ENCODE measurements at regions not wholly inside any gene's neighbourhood (a gene's known extent, or its start where the extent isn't known, plus 50 kb on each side); places are given as distances from the start of the nearest gene placed in this dataset.

GRCh38 chr18:42192251-42193248 lies 237.5 kb downstream of the PIK3C3 start:
- Histone ChIP-seq H3K27ac (ENCODE audit: control insufficient read depth, insufficient read depth, low read length) (no peak overlapping the region), H2AFZ (ENCODE audit: control insufficient read depth, low read length) (no peak overlapping the region), H3K9ac (ENCODE audit: control insufficient read depth, extremely low read depth, insufficient read depth, low read length) (no peak overlapping the region), H3K4me3 (ENCODE audit: control insufficient read depth in 2 of 3, extremely low read depth in 1 of 3, insufficient read depth in 2 of 3, low read depth in 1 of 3, low read length in 3 of 3) (no peak overlapping the region), H3K9me1 (ENCODE audit: control insufficient read depth, extremely low read depth, insufficient read depth, low read length) (no peaks in the 10 kb centered on the region), H4K20me1 (ENCODE audit: control insufficient read depth, extremely low read depth, insufficient read depth, low read length) (no peaks in the 10 kb centered on the region), H3K4me2 (ENCODE audit: control insufficient read depth, extremely low read depth, insufficient read depth, low read depth, low read length) (no peak overlapping the region), H3K27me3 (ENCODE audit: control insufficient read depth, extremely low read depth, insufficient read depth, low read length) (no peaks in the 10 kb centered on the region), H3K79me2 (ENCODE audit: control insufficient read depth, insufficient read depth, low read length) (no peaks in the 10 kb centered on the region), H3K4me1 (ENCODE audit: control insufficient read depth, extremely low read depth, insufficient read depth, low read length) (no peaks in the 10 kb centered on the region), H3K36me3 (ENCODE audit: control insufficient read depth in 2 of 2, extremely low read depth in 1 of 2, insufficient read depth in 2 of 2, low read length in 2 of 2) (no peaks in the 10 kb centered on the region), H3K9me3 (ENCODE audit: control insufficient read depth, low read depth, low read length) (no peaks in the 10 kb centered on the region)
- no peak for DNase-seq (ENCODE audit: low read depth, low spot score)
- dilution Hi-C loops (cut with MboI; ENCODE audit: extremely low pct_ligation_motif_present, low sequenced_read_pairs): no loop called here
- no peak for FAIRE-seq
- TF ChIP-seq CTCF (optimal IDR thresholded peaks at IDR 0.05 in 1 of 3, IDR thresholded peaks at IDR 0.05 in 1 of 3, conservative IDR thresholded peaks at IDR 0.05 in 1 of 3; ENCODE audit: extremely low read depth in 1 of 3, insufficient read depth in 2 of 3, low read length in 3 of 3): no peak
- TF ChIP-seq EZH2 (IDR thresholded peaks at IDR 0.05; ENCODE audit: low read length): no peak

- no peaks in the 10 kb centered on the region for H3K4me1 ChIP-seq (ENCODE audit: control insufficient read depth, extremely low read depth, insufficient read depth, low read length)
Measured at GRCh38 chr18:42196651-42197050, 241.6 kb downstream of the PIK3C3 start.

More at GRCh38 chr18:42196651-42197050, 241.6 kb downstream of the PIK3C3 start:
- dilution Hi-C loops (cut with MboI; ENCODE audit: extremely low pct_ligation_motif_present, low sequenced_read_pairs): no loop called here
- no peak for FAIRE-seq
- TF ChIP-seq EZH2 (IDR thresholded peaks at IDR 0.05; ENCODE audit: low read length) (no peak), CTCF (optimal IDR thresholded peaks at IDR 0.05 in 1 of 3, IDR thresholded peaks at IDR 0.05 in 1 of 3, conservative IDR thresholded peaks at IDR 0.05 in 1 of 3; ENCODE audit: extremely low read depth in 1 of 3, insufficient read depth in 2 of 3, low read length in 3 of 3) (no peak)
- no peaks in the 10 kb centered on the region for H3K27me3 ChIP-seq (ENCODE audit: control insufficient read depth, extremely low read depth, insufficient read depth, low read length)
- H3K4me3 ChIP-seq (ENCODE audit: control insufficient read depth in 2 of 3, extremely low read depth in 1 of 3, insufficient read depth in 2 of 3, low read depth in 1 of 3, low read length in 3 of 3): no peak overlapping the region
- DNase-seq (ENCODE audit: low read depth, low spot score): no peak
- no peak overlapping the region for H3K27ac ChIP-seq (ENCODE audit: control insufficient read depth, insufficient read depth, low read length)
- no peak overlapping the region for H3K9ac ChIP-seq (ENCODE audit: control insufficient read depth, extremely low read depth, insufficient read depth, low read length)
- H3K9me1 ChIP-seq (ENCODE audit: control insufficient read depth, extremely low read depth, insufficient read depth, low read length): no peaks in the 10 kb centered on the region
- H3K36me3 ChIP-seq (ENCODE audit: control insufficient read depth in 2 of 2, extremely low read depth in 1 of 2, insufficient read depth in 2 of 2, low read length in 2 of 2): no peaks in the 10 kb centered on the region
- H3K4me2 ChIP-seq (ENCODE audit: control insufficient read depth, extremely low read depth, insufficient read depth, low read depth, low read length): no peak overlapping the region
- H3K9me3 ChIP-seq (ENCODE audit: control insufficient read depth, low read depth, low read length): no peaks in the 10 kb centered on the region
- H4K20me1 ChIP-seq (ENCODE audit: control insufficient read depth, extremely low read depth, insufficient read depth, low read length): no peaks in the 10 kb centered on the region
- H2AFZ ChIP-seq (ENCODE audit: control insufficient read depth, low read length): no peak overlapping the region
- H3K79me2 ChIP-seq (ENCODE audit: control insufficient read depth, insufficient read depth, low read length): no peaks in the 10 kb centered on the region
